ENCODE measurements at regions not wholly inside any gene's neighbourhood (a gene's known extent, or its start where the extent isn't known, plus 50 kb on each side); places are given as distances from the start of the nearest gene placed in this dataset.

GRCh38 chr11:71774603-71775222 lies 58.3 kb upstream of the DEFB108B start:
- TF ChIP-seq POLR2AphosphoS5 (IDR thresholded peaks at IDR 0.05; ENCODE audit: insufficient read depth, low read depth, low read length) (no peak), MYC (IDR thresholded peaks at IDR 0.05; ENCODE audit: low read depth, low read length) (no peak), POLR2A (IDR thresholded peaks at IDR 0.05; ENCODE audit: low read depth, low read length) (no peak), CTCF (IDR thresholded peaks at IDR 0.05; ENCODE audit: extremely low read depth in 1 of 2, insufficient read depth in 1 of 2, low read depth in 1 of 2, low read length in 2 of 2) (no peak), MAX (IDR thresholded peaks at IDR 0.05; ENCODE audit: insufficient read depth, insufficient read length) (no peak), JUN (IDR thresholded peaks at IDR 0.05; ENCODE audit: borderline replicate concordance, insufficient read depth, insufficient read length, low read depth) (no peak)

Data from endothelial cell of umbilical vein (primary cell).